GM12873 (cell line): ENCODE measurements at regions not wholly inside any gene's neighbourhood (a gene's known extent, or its start where the extent isn't known, plus 50 kb on each side); places are given as distances from the start of the nearest gene placed in this dataset.

ENCODE experiments used
- CTCF ChIP-seq: IDR thresholded peaks from 2 replicates; pipeline ENCODE4 v1.5.1; 2012; ENCODE audit warnings: low read depth, mild to moderate bottlenecking, moderate library complexity, low read length, control low read depth; ENCODE audit not compliant: insufficient read depth; ENCODE audit errors: missing control alignments

- no peak for TF ChIP-seq CTCF
Measured at GRCh38 chr6:48404927-48405326, 293.9 kb upstream of the PTCHD4 start.

DNA sequence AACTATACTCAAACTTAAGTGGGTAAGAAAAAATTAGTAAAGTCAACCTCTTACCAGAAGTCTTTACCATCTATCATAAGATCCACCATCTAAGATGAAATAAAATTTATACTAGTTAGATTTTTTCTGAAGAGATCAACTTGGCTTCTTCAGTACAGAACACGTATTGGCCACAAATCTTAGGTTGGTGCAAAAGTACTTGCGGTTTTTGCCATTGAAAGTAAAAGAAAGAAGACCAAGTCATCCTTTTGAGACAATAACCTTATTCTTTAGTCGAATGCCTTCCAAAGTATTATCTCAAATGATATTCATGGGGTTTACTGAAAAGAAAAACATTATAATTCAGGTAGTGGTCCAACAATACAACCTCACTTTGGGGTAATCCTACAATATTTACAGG lies 292.6 kb upstream of the PTCHD4 start:
- no peak for TF ChIP-seq CTCF

DNA sequence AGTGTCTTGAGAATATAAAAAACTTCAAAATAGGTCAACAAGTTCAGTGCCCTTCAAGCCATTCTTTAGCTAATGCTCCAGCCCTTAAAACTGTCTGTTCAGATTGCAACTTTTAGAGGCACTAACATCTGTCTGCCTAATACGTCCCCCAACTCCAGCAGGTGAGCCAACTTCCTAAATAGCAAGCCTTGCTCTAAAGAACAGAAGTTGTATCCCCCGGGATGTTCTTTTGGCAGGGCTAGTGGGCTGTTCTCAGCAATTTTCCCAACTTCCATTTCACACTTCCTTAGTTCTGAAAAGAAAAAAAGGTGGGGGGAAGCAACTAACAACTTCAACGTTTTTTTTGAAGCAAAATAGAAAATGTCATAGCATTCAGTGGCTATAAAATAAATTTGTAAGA lies 290.0 kb upstream of the PTCHD4 start:
- TF ChIP-seq CTCF = no peak

DNA sequence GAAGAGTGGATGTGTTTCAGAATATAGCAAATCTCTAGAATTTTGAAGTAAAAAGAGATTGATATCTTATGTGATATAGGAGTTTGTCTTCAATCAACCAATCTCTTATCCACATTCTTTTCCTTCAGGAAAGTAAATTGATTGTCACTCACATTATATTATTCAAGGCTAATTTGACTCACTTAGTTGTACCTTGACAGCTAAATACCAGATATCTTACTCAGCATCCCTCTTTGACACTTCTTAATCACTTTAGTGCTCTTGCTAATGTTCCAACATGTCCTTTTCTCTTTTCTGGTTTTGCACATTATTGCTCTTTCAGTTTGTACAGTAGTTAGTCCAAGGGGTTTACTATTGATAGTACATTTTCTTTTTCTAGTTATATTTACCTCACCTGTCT lies 286.9 kb upstream of the PTCHD4 start:
- TF ChIP-seq CTCF = no peak

DNA sequence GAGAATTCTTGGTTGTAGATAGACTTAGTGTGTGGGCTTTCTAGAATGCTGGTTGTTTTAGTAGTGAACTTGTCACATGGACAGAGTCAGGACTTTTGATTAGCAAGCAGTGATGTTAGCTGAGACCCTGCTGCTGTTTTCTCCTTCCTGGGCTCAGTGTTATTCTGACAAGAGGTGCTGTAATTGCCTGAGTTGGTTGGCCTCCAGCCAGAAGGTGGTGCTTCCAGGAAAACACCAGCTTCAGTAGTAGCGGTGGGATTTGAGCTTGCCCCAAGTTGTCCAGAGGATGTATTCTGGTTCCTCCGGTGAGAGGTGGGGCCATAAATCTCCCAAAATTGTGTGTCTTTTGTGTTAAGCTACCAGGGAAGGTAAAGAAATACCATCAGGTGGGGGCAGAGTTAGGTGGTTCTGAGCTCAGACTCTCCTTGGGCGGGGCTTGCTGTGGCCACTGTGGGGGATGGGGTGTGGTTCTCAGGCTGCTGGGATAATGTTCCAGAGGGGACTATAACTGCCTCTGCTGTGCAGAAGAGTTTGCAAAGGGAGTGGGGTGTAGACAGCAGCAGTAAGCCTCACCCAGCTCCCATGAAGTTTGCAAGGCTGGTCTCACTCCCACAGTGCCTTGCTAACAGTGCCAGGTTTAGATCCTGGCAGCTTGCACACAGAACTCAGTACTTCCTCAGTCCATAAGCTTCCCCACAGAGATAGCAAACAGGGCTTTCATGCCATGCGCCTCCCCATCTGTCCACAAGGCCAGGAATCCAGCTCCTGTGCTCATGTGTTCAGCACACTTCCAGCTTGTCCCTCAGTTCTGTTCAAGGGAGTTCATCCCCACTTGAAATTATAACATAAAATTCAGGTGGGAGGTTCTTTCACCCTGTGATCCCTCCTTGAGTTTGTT lies 278.4 kb upstream of the PTCHD4 start:
- TF ChIP-seq CTCF = no peak

DNA sequence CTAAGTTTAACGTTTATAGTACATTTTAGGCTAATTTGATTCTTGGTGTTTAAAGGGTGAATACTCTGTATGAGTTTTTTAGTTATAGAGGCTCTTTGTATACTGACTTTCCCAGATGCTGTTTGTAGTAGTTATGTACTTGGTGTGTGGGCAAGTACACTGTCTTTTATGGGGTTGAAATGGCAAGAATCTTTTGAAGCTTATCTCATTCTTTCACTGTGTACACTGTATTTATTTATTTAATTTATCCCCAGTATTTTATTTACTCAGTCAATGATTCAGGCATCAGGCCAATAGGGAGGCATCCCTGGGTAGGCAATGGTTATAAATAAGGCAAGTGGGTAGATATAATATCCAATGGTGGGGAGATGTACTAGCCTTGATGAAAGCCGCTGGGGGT lies 277.0 kb upstream of the PTCHD4 start:
- no peak for TF ChIP-seq CTCF

GRCh38 chr6:48378884-48379407 lies 267.9 kb upstream of the PTCHD4 start:
- no peak for TF ChIP-seq CTCF
